Activated CD4-positive, alpha-beta T cell treated with anti-CD3 and anti-CD28 coated beads for 36 hours (primary cell): ENCODE measurements at regions not wholly inside any gene's neighbourhood (a gene's known extent, or its start where the extent isn't known, plus 50 kb on each side); places are given as distances from the start of the nearest gene placed in this dataset.
"Not testable (repeated sequence)": the region's sequence is repeated elsewhere in the genome, so short reads cannot be mapped to it uniquely, and the experiment has no call there.

ENCODE experiments used
- ATAC-seq: fragments of 200-7000 bp; cut with Tn5 transposase; one replicate; pipeline ENCODE4 v1.10.0; 2021; ENCODE audit warnings: mild to moderate bottlenecking, moderate library complexity
- CTCF ChIA-PET: fragments of 350-600 bp; sonication (Branson Sonifier 250); formaldehyde crosslinking; loops from one replicate; lab custom pipeline; 2021; ENCODE audit warnings: antibody characterized with exemption; lab: Charles Lee
- POLR2A ChIA-PET: fragments of 350-600 bp; sonication (Branson Sonifier 250); formaldehyde crosslinking; loops from one replicate; lab custom pipeline; 2021; ENCODE audit warnings: antibody characterized with exemption, inconsistent platforms; lab: Charles Lee
- DNase-seq: peaks from one replicate; pipeline ENCODE4 v3.0.0-alpha.2; 2020
- H3K27ac Mint-ChIP-seq: one replicate; pipeline ENCODE4 v1.8.0; 2021; ENCODE audit warnings: mixed read lengths
- H3K27me3 Mint-ChIP-seq: one replicate; pipeline ENCODE4 v1.8.0; 2021; ENCODE audit warnings: mixed read lengths
- H3K36me3 Mint-ChIP-seq: one replicate; pipeline ENCODE4 v1.8.0; 2021; ENCODE audit warnings: low read depth, mixed read lengths
- H3K4me1 Mint-ChIP-seq: one replicate; pipeline ENCODE4 v1.8.0; 2021; ENCODE audit warnings: mixed read lengths
- H3K4me3 Mint-ChIP-seq: one replicate; pipeline ENCODE4 v1.8.0; 2021; ENCODE audit warnings: mild to moderate bottlenecking, moderate library complexity, mixed read lengths
- H3K9me3 Mint-ChIP-seq: one replicate; pipeline ENCODE4 v1.8.0; 2021; ENCODE audit warnings: low read depth, mixed read lengths
- intact Hi-C, 2 experiments: fragments of 100-400 bp; cut with DNase I in 1 of 2; cut with micrococcal nuclease in 1 of 2; formaldehyde crosslinking; loops; one replicate each; pipeline versions ENCODE4 v1.14.2 to v1.15.1; 2022 to 2024; cut with DNase I, micrococcal nuclease

DNA sequence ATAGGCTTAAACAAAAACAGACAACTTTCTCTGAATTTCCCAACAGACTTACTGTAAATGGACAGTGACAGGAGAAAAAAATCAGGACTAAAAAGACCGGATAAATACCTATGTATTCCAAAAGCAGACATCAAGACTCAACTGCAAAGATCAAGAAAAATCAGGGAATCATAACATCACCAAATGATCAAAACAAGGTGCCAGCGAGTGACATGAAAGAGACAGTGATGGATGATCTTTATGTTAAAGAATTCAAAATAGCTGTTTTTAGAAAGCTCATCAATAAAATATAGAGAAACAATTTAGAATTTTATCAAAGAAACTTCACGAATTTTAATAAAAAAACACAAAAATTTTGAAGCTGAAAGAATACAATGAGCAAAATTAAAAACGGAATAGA lies 952.5 kb upstream of the ATXN7L3B start:
- H3K4me3 Mint-ChIP-seq = no peak overlapping the region
- peaks cover 4% of the 10 kb centered on the region for H3K9me3 Mint-ChIP-seq
- intact Hi-C loops = no loop called here
- no peaks in the 10 kb centered on the region for H3K27me3 Mint-ChIP-seq
- no peak for DNase-seq
- no peak for ATAC-seq
- H3K36me3 Mint-ChIP-seq = no peaks in the 10 kb centered on the region
- ChIA-PET POLR2A (interaction anchor here (0.8 kb wide), 1 partner anchor 71 kb away, joined by 3 read pairs; no protein-coding TSS in a partner anchor), CTCF (no interaction called here)
- no peak overlapping the region for H3K27ac Mint-ChIP-seq
- no peaks in the 10 kb centered on the region for H3K4me1 Mint-ChIP-seq

- no peak for ATAC-seq
- Mint-ChIP-seq H3K4me3 (no peak overlapping the region), H3K36me3 (no peaks in the 10 kb centered on the region), H3K27me3 (no peaks in the 10 kb centered on the region), H3K27ac (no peak overlapping the region), H3K4me1 (no peaks in the 10 kb centered on the region), H3K9me3 (peaks cover 13% of the 10 kb centered on the region)
- CTCF ChIA-PET = no interaction called here
- POLR2A ChIA-PET = no interaction called here
- intact Hi-C loops = no loop called here
- no peak for DNase-seq
Observed at GRCh38 chr12:73589220-73589619, 948.4 kb upstream of the ATXN7L3B start.

DNA sequence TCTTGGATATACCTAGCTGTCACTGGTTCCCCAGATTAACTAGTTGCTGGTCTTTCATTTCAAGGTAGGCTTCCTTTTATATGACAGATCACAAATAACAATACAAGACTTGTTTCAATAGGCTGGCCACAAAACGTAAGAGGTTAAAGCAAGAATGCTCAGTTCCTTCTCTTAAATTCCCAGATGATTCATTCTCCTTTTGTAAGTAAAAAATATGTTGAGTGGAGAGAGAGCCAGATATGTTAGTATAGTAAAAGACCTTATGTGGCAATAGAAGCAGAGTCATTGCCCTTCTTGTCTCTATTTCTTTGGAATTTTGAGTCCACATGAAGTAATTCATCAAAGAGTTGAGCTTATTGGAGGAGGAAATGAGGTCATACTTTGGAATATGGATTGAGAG lies 939.0 kb upstream of the ATXN7L3B start:
- intact Hi-C loops = no loop called here
- no peaks in the 10 kb centered on the region for H3K4me1 Mint-ChIP-seq
- POLR2A ChIA-PET = no interaction called here
- CTCF ChIA-PET = no interaction called here
- H3K27ac Mint-ChIP-seq = no peak overlapping the region
- H3K36me3 Mint-ChIP-seq = no peaks in the 10 kb centered on the region
- no peak overlapping the region for H3K4me3 Mint-ChIP-seq
- ATAC-seq (no peak), DNase-seq (no peak)
- no peaks in the 10 kb centered on the region for H3K27me3 Mint-ChIP-seq
- no peaks in the 10 kb centered on the region for H3K9me3 Mint-ChIP-seq

DNA sequence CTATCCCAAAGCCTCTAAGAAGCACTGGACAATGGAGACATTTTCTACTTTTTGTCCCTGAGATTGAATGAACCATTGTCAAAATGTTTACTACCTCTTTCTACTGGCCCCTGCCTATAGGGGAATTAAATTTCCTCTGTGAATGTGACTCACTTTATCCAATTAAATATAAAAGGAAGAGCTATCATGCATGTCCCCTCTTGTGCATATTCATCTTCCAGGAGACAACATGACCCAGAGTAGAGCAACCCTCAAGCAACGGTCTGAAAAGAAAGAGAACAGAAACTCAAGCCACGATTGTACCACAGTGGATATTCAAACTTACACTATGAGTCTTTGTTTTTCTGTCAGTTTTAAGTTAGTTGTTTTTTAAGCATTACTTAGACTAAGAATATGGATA lies 938.4 kb upstream of the ATXN7L3B start:
- ChIA-PET CTCF (no interaction called here), POLR2A (no interaction called here)
- no peak for ATAC-seq
- Mint-ChIP-seq H3K27me3 (no peaks in the 10 kb centered on the region), H3K4me1 (no peaks in the 10 kb centered on the region), H3K4me3 (no peak overlapping the region), H3K9me3 (no peaks in the 10 kb centered on the region), H3K27ac (no peak overlapping the region), H3K36me3 (no peaks in the 10 kb centered on the region)
- DNase-seq = no peak
- intact Hi-C loops = no loop called here

- H3K4me3 Mint-ChIP-seq, intact Hi-C loops, H3K9me3 Mint-ChIP-seq, H3K4me1 Mint-ChIP-seq, DNase-seq, H3K27ac Mint-ChIP-seq, H3K36me3 Mint-ChIP-seq, H3K27me3 Mint-ChIP-seq, CTCF ChIA-PET, ATAC-seq, POLR2A ChIA-PET: not testable (repeated sequence)
Observed at GRCh38 chr12:73605925-73606324, 931.7 kb upstream of the ATXN7L3B start.

GRCh38 chr12:73612551-73612950 lies 925.1 kb upstream of the ATXN7L3B start:
- ATAC-seq (no peak), DNase-seq (no peak)
- Mint-ChIP-seq H3K27me3 (no peaks in the 10 kb centered on the region), H3K9me3 (peaks cover 8% of the 10 kb centered on the region), H3K4me1 (no peaks in the 10 kb centered on the region), H3K4me3 (no peak overlapping the region), H3K27ac (no peak overlapping the region), H3K36me3 (no peaks in the 10 kb centered on the region)
- intact Hi-C loops = no loop called here
- ChIA-PET POLR2A (no interaction called here), CTCF (interaction anchor here (0.8 kb wide), 1 partner anchor 81 kb away, joined by 3 read pairs; no protein-coding TSS in a partner anchor)

GRCh38 chr12:73623421-73623820 lies 914.2 kb upstream of the ATXN7L3B start:
- H3K4me1 Mint-ChIP-seq = no peaks in the 10 kb centered on the region

DNA sequence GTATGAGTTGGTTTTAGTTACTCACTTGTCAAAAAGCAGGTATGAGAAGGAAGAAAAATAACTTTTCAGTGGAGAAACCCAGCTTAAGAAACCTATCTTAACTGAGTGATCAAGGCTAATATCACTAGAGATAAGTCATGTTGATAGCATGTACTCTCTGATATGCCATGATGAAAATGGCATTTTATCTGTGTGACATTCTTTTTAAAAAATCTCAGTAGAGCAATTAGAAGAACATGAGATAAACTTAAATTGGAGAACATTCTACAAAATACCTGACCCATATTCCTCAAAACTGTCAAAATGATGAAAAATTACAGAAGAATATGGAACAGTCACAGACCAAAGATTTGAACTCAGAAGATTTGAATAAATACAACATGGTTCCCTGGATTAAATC lies 912.4 kb upstream of the ATXN7L3B start:
- peaks cover 2% of the 10 kb centered on the region for H3K9me3 Mint-ChIP-seq
- no peaks in the 10 kb centered on the region for H3K36me3 Mint-ChIP-seq
- ATAC-seq (no peak), DNase-seq (no peak)
- ChIA-PET CTCF (no interaction called here), POLR2A (no interaction called here)
- H3K4me3 Mint-ChIP-seq = no peak overlapping the region
- no peaks in the 10 kb centered on the region for H3K4me1 Mint-ChIP-seq
- intact Hi-C loops = no loop called here
- H3K27ac Mint-ChIP-seq = no peak overlapping the region
- H3K27me3 Mint-ChIP-seq = no peaks in the 10 kb centered on the region

More at GRCh38 chr12:73623421-73623820, 914.2 kb upstream of the ATXN7L3B start:
- Mint-ChIP-seq H3K4me3 (no peak overlapping the region), H3K9me3 (peaks cover 4% of the 10 kb centered on the region), H3K27ac (no peak overlapping the region), H3K36me3 (no peaks in the 10 kb centered on the region), H3K27me3 (no peaks in the 10 kb centered on the region)
- POLR2A ChIA-PET = no interaction called here
- no peak for ATAC-seq
- DNase-seq = no peak
- intact Hi-C loops = no loop called here
- CTCF ChIA-PET = no interaction called here

DNA sequence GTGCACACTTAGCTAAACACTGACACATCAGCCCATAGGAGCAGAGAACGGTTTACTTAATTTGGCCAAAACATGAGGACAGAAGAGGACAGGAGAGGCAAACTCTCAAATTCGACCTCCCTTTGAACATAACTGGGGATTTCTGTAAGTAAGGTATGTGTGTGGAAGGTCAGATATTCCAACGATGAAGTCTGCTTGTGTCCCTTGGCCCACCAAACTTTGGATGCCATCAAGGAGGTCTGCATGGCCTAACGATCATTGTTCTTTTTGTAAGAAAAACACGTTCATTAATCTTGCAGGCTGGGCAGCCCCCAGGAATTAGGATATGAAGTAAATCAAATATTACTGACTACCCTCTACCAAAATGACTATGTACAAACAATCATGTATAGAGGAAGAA lies 908.5 kb upstream of the ATXN7L3B start:
- ChIA-PET CTCF (no interaction called here), POLR2A (no interaction called here)
- H3K36me3 Mint-ChIP-seq = no peaks in the 10 kb centered on the region
- no peaks in the 10 kb centered on the region for H3K4me1 Mint-ChIP-seq
- no peak overlapping the region for H3K4me3 Mint-ChIP-seq
- intact Hi-C loops = no loop called here
- DNase-seq (no peak), ATAC-seq (no peak)
- no peak overlapping the region for H3K27ac Mint-ChIP-seq
- H3K27me3 Mint-ChIP-seq = no peaks in the 10 kb centered on the region
- peaks cover 2% of the 10 kb centered on the region for H3K9me3 Mint-ChIP-seq

- H3K9me3 Mint-ChIP-seq = peaks cover 2% of the 10 kb centered on the region
- intact Hi-C loops = no loop called here
- no peak overlapping the region for H3K4me3 Mint-ChIP-seq
- CTCF ChIA-PET = no interaction called here
- H3K27ac Mint-ChIP-seq = no peak overlapping the region
- DNase-seq = no peak
- POLR2A ChIA-PET = no interaction called here
- H3K36me3 Mint-ChIP-seq = no peaks in the 10 kb centered on the region
- no peak for ATAC-seq
- H3K4me1 Mint-ChIP-seq = no peaks in the 10 kb centered on the region
- H3K27me3 Mint-ChIP-seq = no peaks in the 10 kb centered on the region
Observed at GRCh38 chr12:73629893-73630831, 907.5 kb upstream of the ATXN7L3B start.

- Mint-ChIP-seq H3K4me3 (no peak overlapping the region), H3K36me3 (no peaks in the 10 kb centered on the region), H3K27me3 (no peaks in the 10 kb centered on the region), H3K9me3 (peaks cover 2% of the 10 kb centered on the region), H3K4me1 (no peaks in the 10 kb centered on the region), H3K27ac (no peak overlapping the region)
- intact Hi-C loops = no loop called here
- ATAC-seq = no peak
- CTCF ChIA-PET = interaction anchor here (0.6 kb wide), 1 partner anchor 481 kb away, joined by 3 read pairs; no protein-coding TSS in a partner anchor
- no peak for DNase-seq
- POLR2A ChIA-PET = interaction anchor here (0.6 kb wide), 2 partner anchors 12 to 499 kb away, joined by 3 read pairs; no protein-coding TSS in a partner anchor
Observed at GRCh38 chr12:73632191-73632590, 905.4 kb upstream of the ATXN7L3B start.

DNA sequence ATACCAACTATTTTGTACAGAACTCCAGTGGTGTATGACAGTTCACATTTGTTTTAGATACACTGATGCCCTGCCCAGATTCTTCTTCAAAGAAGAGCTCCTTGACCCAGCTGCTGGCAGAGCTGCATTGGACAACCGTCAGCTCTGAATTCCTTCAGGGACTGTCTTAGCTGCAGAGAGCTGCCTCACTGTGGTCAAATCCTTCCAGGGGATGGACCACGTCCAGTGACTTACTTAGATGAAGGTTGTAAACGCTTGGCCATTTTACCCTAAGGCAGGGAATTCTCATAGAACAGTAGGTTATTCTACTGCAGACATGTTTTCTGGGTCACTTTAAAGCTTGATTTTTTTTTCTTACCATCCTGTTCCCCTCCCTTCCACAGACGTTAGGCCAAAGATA lies 905.0 kb upstream of the ATXN7L3B start:
- Mint-ChIP-seq H3K4me3 (no peak overlapping the region), H3K4me1 (no peaks in the 10 kb centered on the region), H3K9me3 (peaks cover 5% of the 10 kb centered on the region), H3K27ac (no peak overlapping the region), H3K36me3 (no peaks in the 10 kb centered on the region), H3K27me3 (no peaks in the 10 kb centered on the region)
- DNase-seq (no peak), ATAC-seq (no peak)
- ChIA-PET POLR2A (interaction anchor here (0.6 kb wide), 2 partner anchors 12 to 500 kb away, joined by 3 read pairs; no protein-coding TSS in a partner anchor), CTCF (interaction anchor here (0.6 kb wide), 1 partner anchor 481 kb away, joined by 3 read pairs; no protein-coding TSS in a partner anchor)
- intact Hi-C loops = no loop called here
